WTC11 (cell line): ENCODE measurements at regions not wholly inside any gene's neighbourhood (a gene's known extent, or its start where the extent isn't known, plus 50 kb on each side); places are given as distances from the start of the nearest gene placed in this dataset.

Source experiments
- ATAC-seq: fragments of 200-7000 bp; cut with Tn5 transposase; 2 replicates; pipeline ENCODE4 v1.10.0; 2021; ENCODE audit warnings: mild to moderate bottlenecking, moderate library complexity
- CTCF ChIA-PET: fragments of 300-600 bp; sonication (Branson Sonifier 250); formaldehyde crosslinking; loops from one replicate; lab custom pipeline; 2021; ENCODE audit warnings: antibody characterized with exemption; lab: Charles Lee
- POLR2A ChIA-PET: fragments of 350-600 bp; sonication (Branson Sonifier 250); formaldehyde crosslinking; loops from one replicate; lab custom pipeline; 2021; ENCODE audit warnings: antibody characterized with exemption; lab: Charles Lee
- DNase-seq: peaks from one replicate; pipeline ENCODE4 v3.0.0; 2021; ENCODE audit warnings: low spot score
- H3K27ac Mint-ChIP-seq: 2 replicates; pipeline ENCODE4 v1.8.0; 2021; ENCODE audit warnings: mixed read lengths
- H3K27me3 Mint-ChIP-seq: 2 replicates; pipeline ENCODE4 v1.8.0; 2021; ENCODE audit warnings: low read depth, mild to moderate bottlenecking, moderate library complexity, mixed read lengths
- H3K36me3 Mint-ChIP-seq: 2 replicates; pipeline ENCODE4 v1.8.0; 2021; ENCODE audit warnings: mixed read lengths
- H3K4me1 Mint-ChIP-seq: 2 replicates; pipeline ENCODE4 v1.8.0; 2022; ENCODE audit warnings: mixed read lengths
- H3K4me3 Mint-ChIP-seq: 2 replicates; pipeline ENCODE4 v1.8.0; 2021; ENCODE audit warnings: mild to moderate bottlenecking, moderate library complexity, mixed read lengths
- H3K9me3 Mint-ChIP-seq: 2 replicates; pipeline ENCODE4 v1.8.0; 2021; ENCODE audit warnings: mixed read lengths
- CREM ChIP-seq: sonication (generic); formaldehyde crosslinking; IDR thresholded peaks from 2 replicates; pipeline ENCODE4 v1.8.1; 2022; ENCODE audit warnings: mild to moderate bottlenecking, missing genetic modification reagents, moderate library complexity
- HMGA2 ChIP-seq: fragments of 250-450 bp; sonication (Bioruptor Pico); IDR thresholded peaks from 2 replicates; pipeline ENCODE4 v1.4.0; 2021; ENCODE audit warnings: mild to moderate bottlenecking, moderate library complexity
- IRF2 ChIP-seq: sonication (generic); formaldehyde crosslinking; IDR thresholded peaks from 2 replicates; pipeline ENCODE4 v1.8.0; 2022; ENCODE audit warnings: low read depth, missing genetic modification reagents, borderline replicate concordance
- JAZF1 ChIP-seq: fragments of 250-450 bp; sonication (Bioruptor Pico); IDR thresholded peaks from 2 replicates; pipeline ENCODE4 v1.9.0; 2021; ENCODE audit warnings: moderate library complexity, mild to moderate bottlenecking, inconsistent platforms
- NFYB ChIP-seq: sonication (generic); formaldehyde crosslinking; conservative IDR thresholded peaks from 2 replicates; pipeline ENCODE4 v1.8.0; 2022; ENCODE audit warnings: low read depth, missing genetic modification reagents
- SOX15 ChIP-seq: fragments of 250-450 bp; sonication (Bioruptor Pico); IDR thresholded peaks from 2 replicates; pipeline ENCODE4 v1.9.0; 2021; ENCODE audit warnings: mild to moderate bottlenecking
- TEAD1 ChIP-seq: sonication (generic); formaldehyde crosslinking; IDR thresholded peaks from 2 replicates; pipeline ENCODE4 v1.8.0; 2022; ENCODE audit warnings: mild to moderate bottlenecking, missing genetic modification reagents
- ZNF232 ChIP-seq: sonication (generic); formaldehyde crosslinking; IDR thresholded peaks from 2 replicates; pipeline ENCODE4 v1.8.0; 2022; ENCODE audit warnings: mild to moderate bottlenecking, missing genetic modification reagents
- TF ChIP-seq, protein P1 (sequence below): sonication (generic); formaldehyde crosslinking; IDR thresholded peaks from 2 replicates; pipeline ENCODE4 v1.8.1; 2023; ENCODE audit warnings: mild to moderate bottlenecking, missing genetic modification reagents, borderline replicate concordance
- TF ChIP-seq, protein P2 (sequence below): sonication (generic); formaldehyde crosslinking; IDR thresholded peaks from 2 replicates; pipeline ENCODE4 v1.8.1; 2022; ENCODE audit warnings: mild to moderate bottlenecking, moderate library complexity, missing genetic modification reagents
- TF ChIP-seq, protein P3 (sequence below): sonication (generic); formaldehyde crosslinking; IDR thresholded peaks from 2 replicates; pipeline ENCODE4 v1.8.0; 2023; ENCODE audit warnings: missing genetic modification reagents, mild to moderate bottlenecking, borderline replicate concordance
- TF ChIP-seq, protein P4 (sequence below): sonication (generic); formaldehyde crosslinking; IDR thresholded peaks from 2 replicates; pipeline ENCODE4 v1.8.0; 2022; ENCODE audit warnings: mild to moderate bottlenecking, missing genetic modification reagents
- TF ChIP-seq, protein P5 (sequence below): fragments of 250-450 bp; sonication (Bioruptor Pico); IDR thresholded peaks from 2 replicates; pipeline ENCODE4 v1.9.0; 2021; ENCODE audit warnings: moderate library complexity, mild to moderate bottlenecking, inconsistent platforms, borderline replicate concordance
- TF ChIP-seq, protein P6 (sequence below): sonication (generic); formaldehyde crosslinking; IDR thresholded peaks from 2 replicates; pipeline ENCODE4 v1.8.1; 2023; ENCODE audit warnings: mild to moderate bottlenecking, moderate library complexity, missing genetic modification reagents
- TF ChIP-seq, protein P7 (sequence below): sonication (generic); formaldehyde crosslinking; IDR thresholded peaks from 2 replicates; pipeline ENCODE4 v1.8.0; 2023; ENCODE audit warnings: mild to moderate bottlenecking, missing genetic modification reagents
- TF ChIP-seq, protein P8 (sequence below): sonication (generic); formaldehyde crosslinking; IDR thresholded peaks from 2 replicates; pipeline ENCODE4 v1.8.1; 2023; ENCODE audit warnings: mild to moderate bottlenecking, missing genetic modification reagents

DNA sequence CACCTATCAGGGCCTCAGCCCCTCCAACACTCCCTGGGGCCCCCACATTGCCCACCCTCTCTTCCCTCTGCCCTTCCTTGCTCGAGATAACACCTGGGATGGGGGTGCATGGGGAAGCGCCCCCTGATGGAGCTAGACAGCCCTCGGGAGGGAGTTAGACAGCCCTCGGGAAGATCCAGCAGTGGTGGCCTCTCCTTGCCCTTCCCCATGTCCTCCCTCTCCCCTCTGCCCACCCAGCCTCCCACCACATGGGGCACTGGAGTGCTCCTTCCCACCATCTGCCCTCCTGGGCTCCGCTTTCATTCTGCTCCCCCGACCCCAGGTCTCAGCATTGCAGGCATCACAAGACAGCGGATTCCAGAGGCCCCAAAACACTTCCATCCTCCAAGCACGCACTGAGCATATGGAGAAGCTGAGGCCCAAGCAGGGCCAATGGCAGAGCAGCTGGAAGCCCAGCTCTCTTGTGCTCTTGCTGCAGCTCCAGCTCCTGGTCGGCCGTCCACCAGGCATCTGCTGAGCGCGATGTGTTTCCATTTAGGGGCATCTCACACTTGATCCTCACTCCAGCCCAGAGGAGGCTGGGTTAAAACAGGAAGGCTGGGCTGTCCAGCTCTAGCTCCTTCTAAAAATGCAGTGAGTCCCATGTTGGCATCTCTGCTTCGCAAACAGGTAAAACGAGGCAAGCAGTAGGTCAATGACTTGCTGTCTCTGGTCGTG, 65.6 kb downstream of the IGLL1 start (continued):
- TF ChIP-seq, protein P1, sequence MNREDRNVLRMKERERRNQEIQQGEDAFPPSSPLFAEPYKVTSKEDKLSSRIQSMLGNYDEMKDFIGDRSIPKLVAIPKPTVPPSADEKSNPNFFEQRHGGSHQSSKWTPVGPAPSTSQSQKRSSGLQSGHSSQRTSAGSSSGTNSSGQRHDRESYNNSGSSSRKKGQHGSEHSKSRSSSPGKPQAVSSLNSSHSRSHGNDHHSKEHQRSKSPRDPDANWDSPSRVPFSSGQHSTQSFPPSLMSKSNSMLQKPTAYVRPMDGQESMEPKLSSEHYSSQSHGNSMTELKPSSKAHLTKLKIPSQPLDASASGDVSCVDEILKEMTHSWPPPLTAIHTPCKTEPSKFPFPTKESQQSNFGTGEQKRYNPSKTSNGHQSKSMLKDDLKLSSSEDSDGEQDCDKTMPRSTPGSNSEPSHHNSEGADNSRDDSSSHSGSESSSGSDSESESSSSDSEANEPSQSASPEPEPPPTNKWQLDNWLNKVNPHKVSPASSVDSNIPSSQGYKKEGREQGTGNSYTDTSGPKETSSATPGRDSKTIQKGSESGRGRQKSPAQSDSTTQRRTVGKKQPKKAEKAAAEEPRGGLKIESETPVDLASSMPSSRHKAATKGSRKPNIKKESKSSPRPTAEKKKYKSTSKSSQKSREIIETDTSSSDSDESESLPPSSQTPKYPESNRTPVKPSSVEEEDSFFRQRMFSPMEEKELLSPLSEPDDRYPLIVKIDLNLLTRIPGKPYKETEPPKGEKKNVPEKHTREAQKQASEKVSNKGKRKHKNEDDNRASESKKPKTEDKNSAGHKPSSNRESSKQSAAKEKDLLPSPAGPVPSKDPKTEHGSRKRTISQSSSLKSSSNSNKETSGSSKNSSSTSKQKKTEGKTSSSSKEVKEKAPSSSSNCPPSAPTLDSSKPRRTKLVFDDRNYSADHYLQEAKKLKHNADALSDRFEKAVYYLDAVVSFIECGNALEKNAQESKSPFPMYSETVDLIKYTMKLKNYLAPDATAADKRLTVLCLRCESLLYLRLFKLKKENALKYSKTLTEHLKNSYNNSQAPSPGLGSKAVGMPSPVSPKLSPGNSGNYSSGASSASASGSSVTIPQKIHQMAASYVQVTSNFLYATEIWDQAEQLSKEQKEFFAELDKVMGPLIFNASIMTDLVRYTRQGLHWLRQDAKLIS, result no peak
- TF ChIP-seq, protein P2, sequence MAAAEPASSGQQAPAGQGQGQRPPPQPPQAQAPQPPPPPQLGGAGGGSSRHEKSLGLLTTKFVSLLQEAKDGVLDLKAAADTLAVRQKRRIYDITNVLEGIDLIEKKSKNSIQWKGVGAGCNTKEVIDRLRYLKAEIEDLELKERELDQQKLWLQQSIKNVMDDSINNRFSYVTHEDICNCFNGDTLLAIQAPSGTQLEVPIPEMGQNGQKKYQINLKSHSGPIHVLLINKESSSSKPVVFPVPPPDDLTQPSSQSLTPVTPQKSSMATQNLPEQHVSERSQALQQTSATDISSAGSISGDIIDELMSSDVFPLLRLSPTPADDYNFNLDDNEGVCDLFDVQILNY (CRISPR knock-in tag), result no peak
- no peak for TF ChIP-seq CREM
- no peak for TF ChIP-seq HMGA2 (CRISPR knock-in tag)
- TF ChIP-seq, all 79 proteins: peak for 0

DNA sequence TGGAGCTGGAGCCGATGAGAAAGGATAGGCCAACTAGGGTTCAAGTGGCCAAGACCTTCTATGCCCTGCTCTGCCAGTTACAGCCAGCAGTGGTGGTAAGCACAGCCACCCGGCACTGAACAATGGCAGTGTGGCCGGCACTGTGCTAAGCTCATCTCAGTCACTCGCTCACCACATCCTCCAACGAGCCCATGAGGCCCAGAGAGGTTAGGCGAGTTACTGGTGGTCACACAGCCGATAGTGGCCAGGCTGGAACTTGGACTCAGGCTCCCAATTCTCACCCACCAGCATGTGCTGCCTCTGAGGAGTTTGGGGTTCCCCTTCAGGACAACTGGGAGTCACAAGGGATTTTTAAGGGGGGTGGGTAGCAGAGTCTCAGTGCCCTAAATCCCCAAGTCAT, 66.4 kb downstream of the IGLL1 start:
- Mint-ChIP-seq H3K27me3 (peaks cover 15% of the 10 kb centered on the region), H3K4me1 (peaks cover 13% of the 10 kb centered on the region), H3K36me3 (no peaks in the 10 kb centered on the region), H3K9me3 (no peaks in the 10 kb centered on the region), H3K4me3 (no peak overlapping the region), H3K27ac (no peak overlapping the region)
- CTCF ChIA-PET, result interaction anchor here (1.0 to 1.9 kb wide), 3 partner anchors 9 to 128 kb away, joined by 4 to 6 read pairs (median 4); no protein-coding TSS in a partner anchor
- POLR2A ChIA-PET, result no interaction called here
- ATAC-seq, result no peak
- no peak for DNase-seq
- TF ChIP-seq ZNF232 (CRISPR knock-in tag) (no peak), SOX15 (CRISPR knock-in tag) (no peak), TEAD1 (CRISPR knock-in tag) (no peak), JAZF1 (CRISPR knock-in tag) (no peak), NFYB (CRISPR knock-in tag) (no peak), IRF2 (CRISPR knock-in tag) (no peak)
- TF ChIP-seq, protein P3, sequence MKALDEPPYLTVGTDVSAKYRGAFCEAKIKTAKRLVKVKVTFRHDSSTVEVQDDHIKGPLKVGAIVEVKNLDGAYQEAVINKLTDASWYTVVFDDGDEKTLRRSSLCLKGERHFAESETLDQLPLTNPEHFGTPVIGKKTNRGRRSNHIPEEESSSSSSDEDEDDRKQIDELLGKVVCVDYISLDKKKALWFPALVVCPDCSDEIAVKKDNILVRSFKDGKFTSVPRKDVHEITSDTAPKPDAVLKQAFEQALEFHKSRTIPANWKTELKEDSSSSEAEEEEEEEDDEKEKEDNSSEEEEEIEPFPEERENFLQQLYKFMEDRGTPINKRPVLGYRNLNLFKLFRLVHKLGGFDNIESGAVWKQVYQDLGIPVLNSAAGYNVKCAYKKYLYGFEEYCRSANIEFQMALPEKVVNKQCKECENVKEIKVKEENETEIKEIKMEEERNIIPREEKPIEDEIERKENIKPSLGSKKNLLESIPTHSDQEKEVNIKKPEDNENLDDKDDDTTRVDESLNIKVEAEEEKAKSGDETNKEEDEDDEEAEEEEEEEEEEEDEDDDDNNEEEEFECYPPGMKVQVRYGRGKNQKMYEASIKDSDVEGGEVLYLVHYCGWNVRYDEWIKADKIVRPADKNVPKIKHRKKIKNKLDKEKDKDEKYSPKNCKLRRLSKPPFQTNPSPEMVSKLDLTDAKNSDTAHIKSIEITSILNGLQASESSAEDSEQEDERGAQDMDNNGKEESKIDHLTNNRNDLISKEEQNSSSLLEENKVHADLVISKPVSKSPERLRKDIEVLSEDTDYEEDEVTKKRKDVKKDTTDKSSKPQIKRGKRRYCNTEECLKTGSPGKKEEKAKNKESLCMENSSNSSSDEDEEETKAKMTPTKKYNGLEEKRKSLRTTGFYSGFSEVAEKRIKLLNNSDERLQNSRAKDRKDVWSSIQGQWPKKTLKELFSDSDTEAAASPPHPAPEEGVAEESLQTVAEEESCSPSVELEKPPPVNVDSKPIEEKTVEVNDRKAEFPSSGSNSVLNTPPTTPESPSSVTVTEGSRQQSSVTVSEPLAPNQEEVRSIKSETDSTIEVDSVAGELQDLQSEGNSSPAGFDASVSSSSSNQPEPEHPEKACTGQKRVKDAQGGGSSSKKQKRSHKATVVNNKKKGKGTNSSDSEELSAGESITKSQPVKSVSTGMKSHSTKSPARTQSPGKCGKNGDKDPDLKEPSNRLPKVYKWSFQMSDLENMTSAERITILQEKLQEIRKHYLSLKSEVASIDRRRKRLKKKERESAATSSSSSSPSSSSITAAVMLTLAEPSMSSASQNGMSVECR (CRISPR knock-in tag), result no peak
- TF ChIP-seq, protein P4, sequence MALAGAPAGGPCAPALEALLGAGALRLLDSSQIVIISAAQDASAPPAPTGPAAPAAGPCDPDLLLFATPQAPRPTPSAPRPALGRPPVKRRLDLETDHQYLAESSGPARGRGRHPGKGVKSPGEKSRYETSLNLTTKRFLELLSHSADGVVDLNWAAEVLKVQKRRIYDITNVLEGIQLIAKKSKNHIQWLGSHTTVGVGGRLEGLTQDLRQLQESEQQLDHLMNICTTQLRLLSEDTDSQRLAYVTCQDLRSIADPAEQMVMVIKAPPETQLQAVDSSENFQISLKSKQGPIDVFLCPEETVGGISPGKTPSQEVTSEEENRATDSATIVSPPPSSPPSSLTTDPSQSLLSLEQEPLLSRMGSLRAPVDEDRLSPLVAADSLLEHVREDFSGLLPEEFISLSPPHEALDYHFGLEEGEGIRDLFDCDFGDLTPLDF, result no peak
- TF ChIP-seq, protein P2 (CRISPR knock-in tag), result no peak
- TF ChIP-seq, protein P5, sequence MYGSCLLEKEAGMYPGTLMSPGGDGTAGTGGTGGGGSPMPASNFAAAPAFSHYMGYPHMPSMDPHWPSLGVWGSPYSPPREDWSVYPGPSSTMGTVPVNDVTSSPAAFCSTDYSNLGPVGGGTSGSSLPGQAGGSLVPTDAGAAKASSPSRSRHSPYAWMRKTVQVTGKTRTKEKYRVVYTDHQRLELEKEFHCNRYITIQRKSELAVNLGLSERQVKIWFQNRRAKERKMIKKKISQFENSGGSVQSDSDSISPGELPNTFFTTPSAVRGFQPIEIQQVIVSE, result no peak
- TF ChIP-seq, protein P6, sequence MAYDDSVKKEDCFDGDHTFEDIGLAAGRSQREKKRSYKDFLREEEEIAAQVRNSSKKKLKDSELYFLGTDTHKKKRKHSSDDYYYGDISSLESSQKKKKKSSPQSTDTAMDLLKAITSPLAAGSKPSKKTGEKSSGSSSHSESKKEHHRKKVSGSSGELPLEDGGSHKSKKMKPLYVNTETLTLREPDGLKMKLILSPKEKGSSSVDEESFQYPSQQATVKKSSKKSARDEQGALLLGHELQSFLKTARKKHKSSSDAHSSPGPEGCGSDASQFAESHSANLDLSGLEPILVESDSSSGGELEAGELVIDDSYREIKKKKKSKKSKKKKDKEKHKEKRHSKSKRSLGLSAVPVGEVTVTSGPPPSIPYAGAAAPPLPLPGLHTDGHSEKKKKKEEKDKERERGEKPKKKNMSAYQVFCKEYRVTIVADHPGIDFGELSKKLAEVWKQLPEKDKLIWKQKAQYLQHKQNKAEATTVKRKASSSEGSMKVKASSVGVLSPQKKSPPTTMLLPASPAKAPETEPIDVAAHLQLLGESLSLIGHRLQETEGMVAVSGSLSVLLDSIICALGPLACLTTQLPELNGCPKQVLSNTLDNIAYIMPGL (CRISPR knock-in tag), result no peak
- TF ChIP-seq, protein P7, sequence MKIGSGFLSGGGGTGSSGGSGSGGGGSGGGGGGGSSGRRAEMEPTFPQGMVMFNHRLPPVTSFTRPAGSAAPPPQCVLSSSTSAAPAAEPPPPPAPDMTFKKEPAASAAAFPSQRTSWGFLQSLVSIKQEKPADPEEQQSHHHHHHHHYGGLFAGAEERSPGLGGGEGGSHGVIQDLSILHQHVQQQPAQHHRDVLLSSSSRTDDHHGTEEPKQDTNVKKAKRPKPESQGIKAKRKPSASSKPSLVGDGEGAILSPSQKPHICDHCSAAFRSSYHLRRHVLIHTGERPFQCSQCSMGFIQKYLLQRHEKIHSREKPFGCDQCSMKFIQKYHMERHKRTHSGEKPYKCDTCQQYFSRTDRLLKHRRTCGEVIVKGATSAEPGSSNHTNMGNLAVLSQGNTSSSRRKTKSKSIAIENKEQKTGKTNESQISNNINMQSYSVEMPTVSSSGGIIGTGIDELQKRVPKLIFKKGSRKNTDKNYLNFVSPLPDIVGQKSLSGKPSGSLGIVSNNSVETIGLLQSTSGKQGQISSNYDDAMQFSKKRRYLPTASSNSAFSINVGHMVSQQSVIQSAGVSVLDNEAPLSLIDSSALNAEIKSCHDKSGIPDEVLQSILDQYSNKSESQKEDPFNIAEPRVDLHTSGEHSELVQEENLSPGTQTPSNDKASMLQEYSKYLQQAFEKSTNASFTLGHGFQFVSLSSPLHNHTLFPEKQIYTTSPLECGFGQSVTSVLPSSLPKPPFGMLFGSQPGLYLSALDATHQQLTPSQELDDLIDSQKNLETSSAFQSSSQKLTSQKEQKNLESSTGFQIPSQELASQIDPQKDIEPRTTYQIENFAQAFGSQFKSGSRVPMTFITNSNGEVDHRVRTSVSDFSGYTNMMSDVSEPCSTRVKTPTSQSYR (CRISPR knock-in tag), result no peak
- TF ChIP-seq, protein P8, sequence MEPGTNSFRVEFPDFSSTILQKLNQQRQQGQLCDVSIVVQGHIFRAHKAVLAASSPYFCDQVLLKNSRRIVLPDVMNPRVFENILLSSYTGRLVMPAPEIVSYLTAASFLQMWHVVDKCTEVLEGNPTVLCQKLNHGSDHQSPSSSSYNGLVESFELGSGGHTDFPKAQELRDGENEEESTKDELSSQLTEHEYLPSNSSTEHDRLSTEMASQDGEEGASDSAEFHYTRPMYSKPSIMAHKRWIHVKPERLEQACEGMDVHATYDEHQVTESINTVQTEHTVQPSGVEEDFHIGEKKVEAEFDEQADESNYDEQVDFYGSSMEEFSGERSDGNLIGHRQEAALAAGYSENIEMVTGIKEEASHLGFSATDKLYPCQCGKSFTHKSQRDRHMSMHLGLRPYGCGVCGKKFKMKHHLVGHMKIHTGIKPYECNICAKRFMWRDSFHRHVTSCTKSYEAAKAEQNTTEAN (CRISPR knock-in tag), result no peak
